Activated effector memory CD4-positive, alpha-beta T cell treated with Interleukin-2 at 50 U/mL for 16 hours (primary cell): ENCODE measurements at regions not wholly inside any gene's neighbourhood (a gene's known extent, or its start where the extent isn't known, plus 50 kb on each side); places are given as distances from the start of the nearest gene placed in this dataset.

Experiments used
- DNase-seq: peaks from one replicate; pipeline ENCODE4 v3.0.0-alpha.2; 2020

DNA sequence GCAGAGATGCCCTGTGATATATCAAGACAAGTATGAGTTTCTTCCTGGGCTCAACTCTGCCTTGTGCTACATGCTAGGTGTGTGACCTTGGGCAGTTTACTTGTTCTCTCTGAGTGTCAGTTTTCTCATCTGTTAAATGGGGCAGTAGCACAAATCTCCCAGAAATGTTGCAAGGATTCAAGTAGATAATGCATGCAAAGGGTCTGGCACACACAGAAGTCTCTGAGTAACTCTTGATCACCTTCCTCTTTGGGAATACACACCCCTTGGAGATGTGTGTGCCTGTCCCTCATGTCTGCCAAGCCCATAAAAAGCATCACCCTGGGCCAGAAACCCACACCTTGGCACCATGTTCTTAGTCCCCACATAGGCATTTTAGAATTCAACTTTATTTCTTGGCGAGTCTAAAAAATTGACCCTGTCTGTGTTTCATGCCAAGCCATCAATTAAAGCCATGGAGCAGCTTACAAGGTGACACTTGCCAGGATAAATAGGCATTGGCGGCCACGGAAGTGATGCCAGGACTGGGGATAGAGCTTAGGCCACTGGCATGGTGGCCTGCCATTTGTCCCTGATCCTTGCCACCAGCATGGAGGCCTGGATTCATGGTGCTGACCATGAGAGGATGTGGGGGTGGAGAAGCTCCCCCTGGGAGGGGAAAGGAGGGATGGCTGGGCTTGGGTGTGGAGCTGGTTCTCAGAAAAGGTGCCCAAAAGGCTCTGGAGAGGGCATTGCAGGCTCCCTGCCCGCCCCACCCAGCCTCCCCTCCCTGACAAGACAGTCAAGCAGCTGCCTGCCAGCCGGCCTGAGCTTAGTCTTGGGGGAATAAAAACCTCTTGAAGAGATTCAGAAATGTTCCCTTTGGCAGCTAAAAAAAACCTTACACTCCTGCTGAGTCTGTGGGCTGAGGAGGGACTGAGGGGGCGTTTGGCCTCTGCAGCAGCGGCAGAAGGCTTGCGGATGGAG, 118.0 kb upstream of the IPO9 start:
- DNase-seq = no peak

DNA sequence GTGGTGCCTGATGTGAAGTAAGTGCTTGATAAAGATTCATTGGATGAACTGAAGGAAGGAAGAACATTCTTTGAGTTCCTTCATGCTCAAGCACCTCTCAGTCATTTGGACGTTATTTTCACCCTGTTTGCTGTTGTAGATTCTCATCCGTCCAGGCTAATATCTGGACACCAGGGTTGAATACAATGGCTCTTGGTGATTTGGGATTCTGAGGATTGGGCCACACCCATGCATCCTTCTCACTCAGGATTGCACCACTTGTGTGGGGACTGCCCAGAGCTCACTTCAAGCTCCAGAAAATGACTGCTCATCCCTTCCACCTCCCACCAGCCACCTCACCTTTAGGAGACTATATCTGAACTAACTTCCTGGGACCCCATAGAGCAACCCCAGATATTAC, 117.1 kb upstream of the IPO9 start:
- no peak for DNase-seq

DNA sequence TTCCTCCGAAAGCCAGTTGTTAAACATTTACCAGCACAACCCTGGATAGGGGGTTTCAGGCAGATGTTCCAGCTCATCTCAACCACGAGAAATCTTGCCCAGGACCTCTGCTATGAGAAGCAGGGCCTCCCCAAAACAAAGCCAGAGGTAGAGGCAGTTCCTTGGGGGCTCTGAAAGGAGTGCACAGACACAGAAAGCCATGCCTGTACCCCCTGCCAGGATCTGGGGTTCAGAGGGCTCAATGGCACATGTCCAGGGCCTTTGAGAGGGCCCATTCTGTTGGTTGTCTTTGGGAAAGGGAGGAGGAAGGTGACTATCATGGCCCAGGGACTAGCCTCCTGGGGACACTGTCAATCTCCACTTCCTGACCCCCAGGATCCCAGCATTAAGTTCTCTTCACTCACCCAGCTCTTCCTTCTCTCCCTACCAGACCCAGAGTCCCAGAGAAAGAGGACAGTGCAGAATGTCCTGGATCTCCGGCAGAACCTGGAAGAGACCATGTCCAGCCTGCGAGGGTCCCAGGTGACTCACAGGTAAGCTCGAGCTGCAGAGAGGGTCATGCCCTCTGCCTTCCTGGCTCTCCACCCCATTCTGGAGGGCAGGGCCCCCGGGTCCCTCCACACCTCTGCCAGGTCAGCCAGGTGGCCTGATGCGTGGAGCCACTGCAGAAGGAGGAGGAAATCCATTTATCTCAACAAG, 116.4 kb upstream of the IPO9 start:
- no peak for DNase-seq

DNA sequence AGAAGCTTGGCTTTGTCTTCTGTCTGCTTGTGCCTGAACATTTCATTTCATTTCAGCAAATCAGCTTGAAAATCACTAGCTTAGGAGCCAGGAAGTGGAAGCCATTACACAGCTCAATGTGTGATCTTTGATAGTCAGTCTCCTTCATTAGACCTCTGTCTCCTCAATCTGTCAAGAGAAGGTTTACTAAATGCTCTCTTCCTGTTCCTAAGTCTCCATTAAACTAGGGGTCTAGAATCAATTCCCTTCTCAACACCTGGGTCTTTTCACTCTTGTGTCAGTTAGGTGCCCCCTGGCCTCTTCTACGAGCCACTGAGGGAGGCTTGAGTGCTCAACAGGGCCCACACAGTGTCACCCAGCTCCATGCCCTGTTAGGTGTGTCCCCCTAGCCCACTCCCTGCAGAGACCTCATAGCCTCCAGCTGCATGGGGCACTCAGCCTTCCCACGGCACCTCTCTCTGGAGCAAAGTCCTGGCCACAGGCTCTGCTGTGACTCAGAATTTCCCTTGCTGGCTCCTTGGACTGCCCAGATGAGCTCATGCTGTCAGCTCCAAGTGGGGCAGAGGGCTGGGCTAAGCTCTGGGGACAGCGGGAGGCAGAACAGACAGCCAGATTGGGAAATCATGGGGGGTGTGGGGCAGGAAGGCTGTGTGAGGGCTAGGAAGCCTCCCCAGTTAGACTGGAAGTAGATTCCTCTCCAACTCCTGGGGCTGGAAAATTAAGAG, 115.7 kb upstream of the IPO9 start:
- no peak for DNase-seq

DNA sequence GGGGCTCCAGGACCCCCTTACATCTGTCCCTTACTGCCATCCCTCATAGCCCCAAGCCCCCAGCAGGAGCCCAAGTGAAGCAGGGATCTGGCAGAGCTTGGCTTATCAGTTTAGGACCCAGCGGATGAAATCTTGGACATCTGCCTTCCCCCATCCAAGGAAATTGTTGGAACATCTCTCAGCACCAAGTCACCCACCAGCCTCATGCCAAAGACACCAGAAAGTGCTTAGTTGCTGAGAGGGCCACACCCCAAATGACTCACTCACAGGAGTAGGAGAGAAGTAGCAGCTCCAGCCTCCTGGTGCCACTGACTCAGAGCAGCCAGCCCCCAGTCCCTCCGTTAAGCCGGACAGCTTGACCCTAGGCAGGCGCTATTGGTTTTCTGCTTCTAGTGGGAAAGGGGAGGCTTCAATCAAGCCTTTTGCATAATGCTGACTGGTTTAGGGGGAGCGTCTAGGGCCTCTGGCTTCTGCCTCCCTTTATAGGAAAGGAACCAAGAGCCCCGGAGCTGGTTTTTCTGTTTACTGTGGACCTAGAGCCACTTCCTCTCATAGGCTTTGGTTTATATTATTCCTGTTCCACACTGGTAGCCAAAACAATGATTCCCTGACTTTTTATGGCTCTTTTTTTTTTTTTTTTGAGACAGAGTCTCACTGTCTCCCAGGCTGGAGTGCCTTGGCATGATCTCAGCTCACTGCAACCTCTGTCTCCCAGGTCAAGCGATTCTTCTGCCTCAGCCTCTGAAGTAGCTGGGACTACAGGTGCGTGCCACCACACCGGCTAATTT, 114.2 kb upstream of the IPO9 start:
- no peak for DNase-seq

DNA sequence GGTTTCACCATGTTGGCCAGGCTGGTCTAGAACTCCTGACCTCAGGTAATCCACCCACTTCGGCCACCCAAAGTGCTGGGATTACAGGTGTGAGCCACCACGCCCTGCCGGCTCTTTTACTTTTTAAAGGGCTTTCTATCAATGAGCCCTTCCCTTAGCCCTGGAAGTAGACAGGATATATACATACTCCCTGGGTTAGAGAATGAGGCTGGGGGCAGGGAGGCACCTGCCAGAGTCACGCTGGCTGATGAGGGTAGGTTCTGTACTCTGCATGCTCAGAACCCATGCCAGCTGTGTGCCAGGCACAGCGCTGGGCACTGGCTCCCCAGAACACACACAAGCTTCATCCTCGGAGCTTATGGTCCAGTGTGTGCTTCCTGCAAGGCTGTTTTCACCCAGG, 113.6 kb upstream of the IPO9 start:
- no peak for DNase-seq

DNA sequence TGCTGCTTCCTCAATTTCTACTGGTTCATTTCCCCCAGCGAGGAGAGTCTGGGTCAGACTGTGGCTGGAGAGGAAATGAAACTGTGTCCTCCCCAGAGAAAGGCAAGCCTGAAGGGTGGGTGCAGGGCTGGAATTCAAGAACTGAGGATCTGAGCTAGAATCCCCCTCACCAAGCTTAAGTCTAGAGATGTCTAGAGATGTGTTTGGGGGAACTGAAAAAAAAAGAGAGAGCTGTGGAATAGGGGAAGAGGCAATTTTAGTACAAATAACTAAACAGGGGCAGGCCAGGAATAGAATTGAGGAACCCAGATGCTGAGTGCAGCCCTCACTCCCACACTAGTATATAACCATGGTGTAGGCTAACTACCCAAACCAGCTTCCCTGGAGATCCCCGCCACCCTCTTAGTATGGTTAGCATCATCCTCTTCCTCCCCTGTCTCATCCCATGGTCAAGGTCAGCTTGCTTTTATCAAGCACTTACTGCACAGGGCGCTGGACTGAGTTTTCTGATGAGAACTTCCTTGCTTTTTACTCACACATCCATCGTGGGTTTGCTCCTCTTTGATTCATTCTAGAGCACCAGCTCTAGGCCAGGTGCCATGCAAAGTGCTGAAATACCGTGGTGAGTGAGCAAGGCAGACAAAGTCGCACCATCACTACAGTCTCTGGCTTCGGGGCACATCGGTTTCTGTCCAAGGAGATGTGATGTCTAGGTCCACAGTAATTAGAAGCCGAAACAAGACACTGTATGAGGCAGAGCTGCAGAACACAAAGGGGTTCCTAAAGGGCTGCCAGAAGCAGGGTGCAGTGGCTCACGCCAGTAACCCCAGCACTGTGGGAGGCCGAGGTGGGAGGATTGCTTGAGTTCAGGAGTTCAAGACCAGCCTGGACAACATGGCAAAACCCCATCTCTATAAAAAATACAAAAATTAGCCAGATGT, 112.9 kb upstream of the IPO9 start:
- no peak for DNase-seq

DNA sequence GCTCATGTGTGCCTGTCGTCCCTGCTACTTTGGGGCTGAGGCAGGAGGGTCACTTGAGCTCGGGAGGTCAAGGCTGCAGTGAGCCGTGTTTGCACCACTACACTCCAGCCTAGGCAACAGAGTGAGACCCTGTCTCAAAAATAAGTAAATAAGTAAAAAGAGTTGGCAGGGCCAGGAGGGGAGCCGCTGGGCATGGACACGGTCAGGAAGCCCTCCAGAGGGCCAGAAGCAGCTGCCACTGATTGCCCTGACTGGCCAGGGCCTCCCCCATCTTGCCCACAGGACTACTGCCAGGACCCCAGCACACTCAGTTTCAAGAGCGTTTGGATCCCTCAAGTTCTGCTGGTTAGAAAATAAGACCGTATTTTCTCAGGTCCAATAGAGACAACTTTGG, 112.2 kb upstream of the IPO9 start:
- no peak for DNase-seq

DNA sequence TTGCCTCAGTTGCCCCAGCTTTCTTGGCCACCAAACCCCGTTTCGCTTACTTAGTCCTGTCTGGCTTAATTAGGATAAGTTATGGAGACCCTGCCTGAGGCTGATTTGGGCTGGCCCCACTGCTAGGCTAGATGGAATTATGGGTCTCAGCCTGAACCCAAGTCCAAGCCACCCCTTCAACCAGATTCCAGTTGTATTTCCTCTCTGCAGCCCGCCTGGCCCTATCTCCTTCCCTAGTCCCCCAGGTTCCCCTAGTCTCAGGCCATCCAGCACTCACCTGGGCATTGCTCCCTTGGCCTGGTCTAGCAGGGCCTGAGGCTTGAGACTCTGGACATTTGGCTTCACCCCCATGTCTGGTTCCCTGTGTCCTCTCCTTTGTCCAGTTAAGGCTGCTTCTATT, 111.7 kb upstream of the IPO9 start:
- DNase-seq = no peak

DNA sequence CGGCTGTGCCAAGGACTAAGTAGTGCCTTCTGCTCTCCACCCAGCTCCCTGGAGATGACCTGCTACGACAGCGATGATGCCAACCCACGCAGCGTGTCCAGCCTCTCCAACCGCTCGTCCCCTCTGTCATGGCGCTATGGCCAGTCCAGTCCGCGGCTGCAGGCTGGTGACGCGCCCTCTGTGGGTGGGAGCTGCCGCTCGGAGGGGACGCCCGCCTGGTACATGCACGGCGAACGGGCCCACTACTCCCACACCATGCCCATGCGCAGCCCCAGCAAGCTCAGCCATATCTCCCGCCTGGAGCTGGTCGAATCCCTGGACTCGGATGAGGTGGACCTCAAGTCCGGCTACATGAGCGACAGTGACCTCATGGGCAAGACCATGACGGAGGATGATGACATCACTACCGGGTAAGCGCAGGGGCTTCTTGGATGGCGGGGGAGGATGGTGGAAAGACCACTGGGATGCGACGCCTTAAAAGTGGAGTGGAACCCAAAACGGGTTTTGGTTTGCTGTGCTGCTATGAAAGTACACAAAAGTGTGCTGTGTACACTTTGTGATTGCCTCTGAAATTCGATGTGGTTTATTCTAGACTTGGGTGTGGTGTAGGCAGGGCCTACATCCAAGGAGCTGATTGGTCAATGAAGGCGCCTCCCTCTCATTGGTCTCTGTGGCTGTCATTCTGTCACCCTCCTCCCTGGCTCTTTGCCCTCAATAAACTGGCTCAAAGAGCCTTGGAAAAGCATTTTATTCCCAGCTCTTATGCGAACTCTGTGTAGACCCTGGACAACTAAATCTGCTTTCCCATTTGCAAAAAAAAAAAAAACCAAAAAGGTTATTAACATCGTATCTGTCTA, 110.4 kb upstream of the IPO9 start:
- no peak for DNase-seq

DNA sequence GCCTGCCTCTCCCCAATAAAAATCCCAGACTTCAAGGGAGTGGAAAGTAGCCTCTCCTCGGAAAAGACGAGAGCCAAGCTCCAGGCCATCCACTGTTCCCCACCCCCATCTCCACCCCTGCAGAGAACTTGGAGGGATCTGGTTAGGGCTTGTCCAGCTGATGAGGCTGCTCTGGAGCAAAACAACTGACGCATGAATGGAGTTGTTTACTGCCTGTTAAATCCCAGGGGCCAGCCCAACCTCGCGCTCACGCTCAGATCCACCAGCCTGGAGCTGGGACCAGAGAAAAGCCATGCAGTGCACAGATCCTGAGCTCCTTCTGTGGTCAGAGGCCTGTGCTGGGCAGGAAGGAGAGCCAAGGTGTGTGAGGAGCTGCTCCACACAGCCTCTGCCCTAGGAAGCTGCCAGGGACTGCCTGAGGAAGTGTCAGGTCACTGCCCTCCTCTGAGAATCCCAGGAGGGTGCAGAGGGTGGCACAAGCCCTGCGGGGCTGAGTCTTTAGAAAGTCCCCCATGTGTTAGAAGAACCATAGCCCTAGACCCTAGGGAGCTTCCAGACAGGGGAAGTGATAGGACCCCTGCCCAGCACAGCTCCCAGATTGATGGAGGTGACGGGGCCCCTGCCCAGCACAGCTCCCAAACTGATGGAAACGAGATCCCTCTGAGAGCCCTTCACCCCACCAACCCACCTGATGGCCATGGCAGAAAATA, 109.0 kb upstream of the IPO9 start:
- DNase-seq = no peak

DNA sequence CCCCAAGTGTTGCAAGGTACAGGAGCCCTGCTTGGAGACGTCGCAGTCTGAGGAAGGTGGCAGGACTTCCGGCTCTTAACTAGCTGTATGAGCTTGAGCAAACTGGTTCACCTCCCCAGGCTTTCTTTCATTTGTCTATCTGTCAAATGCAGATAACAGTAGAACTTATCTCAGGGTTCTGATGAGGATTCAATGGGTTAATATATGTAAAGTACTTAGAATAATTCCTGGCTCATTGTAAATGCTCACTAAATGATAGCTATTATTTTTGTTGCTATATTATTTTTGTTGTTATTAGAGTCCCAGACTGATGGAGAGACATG, 108.5 kb upstream of the IPO9 start:
- no peak for DNase-seq

DNA sequence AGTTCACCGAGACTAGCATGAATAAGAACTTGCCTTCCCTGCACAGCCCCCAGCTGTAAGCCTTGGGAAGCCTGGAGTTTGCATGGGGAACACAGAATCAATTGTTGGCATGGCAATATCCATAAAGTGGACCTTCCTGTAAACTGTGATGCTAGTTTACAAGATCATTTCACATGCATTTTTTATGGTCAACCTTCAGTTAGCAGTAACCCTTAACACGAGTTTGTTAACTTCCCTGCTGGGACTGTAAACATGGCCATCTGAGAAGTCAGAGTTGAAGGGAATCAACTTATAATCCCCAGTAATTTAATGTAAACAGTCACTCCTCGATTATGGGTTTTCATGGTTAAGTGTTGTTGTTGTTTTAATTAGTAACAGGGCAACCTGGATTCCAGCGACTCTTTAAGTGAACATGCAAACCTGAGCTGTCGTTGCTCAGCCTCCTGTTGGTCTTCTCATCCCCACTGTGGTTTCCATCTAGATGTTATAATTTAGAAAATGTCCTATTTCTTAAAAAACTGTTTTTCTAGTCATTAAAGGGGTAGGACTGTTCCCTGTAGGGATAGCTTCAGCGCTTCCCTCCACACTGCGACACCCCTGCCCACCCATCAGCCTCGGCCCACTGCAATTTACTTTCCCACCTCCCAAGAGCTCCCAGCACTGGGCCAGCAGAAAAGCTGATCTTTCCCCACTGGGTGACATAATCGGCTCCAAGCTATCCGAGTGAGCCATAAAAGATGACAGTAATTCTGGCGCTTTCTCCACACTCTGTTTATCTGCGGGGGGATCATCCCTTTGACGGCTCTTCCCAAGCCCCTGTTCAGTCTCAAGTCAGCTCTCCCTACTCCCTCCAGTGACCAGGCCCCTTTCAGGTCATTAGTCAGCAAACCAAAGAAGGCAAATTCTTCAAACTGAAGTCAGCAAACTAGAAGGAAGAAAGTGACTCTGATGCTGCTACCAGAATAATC, 107.6 kb upstream of the IPO9 start:
- no peak for DNase-seq

DNA sequence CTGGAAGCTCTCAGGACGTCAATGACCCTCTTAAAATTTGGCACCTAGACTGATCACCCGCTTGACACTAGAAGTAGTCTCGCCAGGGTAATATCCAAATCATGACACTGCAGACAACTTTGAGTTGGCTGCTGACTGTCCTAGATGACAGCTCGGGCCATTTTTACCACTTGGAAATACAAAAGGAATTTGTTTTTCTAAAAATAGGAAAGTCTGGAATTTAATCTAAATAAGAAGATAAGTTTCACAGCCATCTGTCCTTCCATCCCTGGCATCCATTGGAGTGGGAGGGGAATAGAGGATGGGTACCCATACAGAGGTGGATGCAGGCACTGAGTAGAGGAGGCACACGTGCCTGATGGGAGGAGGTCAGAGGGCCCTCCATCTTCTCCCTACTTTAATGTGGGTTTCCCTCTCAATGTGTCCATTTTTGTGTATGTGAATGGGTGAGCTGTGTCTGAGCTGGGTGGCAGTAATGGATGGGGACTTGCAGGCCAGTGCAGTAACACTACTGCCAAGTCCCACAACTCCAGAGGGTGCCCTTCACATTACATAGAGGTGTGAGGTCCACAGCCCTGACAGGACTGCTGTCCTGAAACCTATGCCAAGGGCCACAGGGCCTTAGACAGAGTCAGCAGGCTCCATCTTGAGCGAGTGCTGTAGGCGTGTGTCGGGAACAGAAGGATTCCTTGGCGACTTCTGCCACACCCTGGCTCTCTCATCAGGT, 104.8 kb upstream of the IPO9 start:
- no peak for DNase-seq

DNA sequence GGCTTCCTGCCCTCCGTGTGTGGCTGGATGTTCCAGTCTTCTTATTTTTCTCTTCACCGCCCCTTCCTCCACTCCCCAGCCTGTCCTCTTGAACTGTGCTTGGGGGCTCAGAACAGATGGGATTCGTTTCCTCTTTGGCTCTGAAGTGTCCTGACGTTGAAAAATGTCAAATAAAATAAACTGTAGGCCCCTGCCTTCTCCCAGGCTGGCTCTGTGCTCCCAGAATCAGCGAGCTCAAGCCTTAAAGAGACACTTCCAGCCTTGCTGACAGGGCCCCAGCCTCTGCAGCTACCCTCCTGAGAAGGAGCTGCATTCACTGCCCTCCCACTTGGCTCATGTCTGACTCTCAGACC, 104.2 kb upstream of the IPO9 start:
- DNase-seq = no peak

DNA sequence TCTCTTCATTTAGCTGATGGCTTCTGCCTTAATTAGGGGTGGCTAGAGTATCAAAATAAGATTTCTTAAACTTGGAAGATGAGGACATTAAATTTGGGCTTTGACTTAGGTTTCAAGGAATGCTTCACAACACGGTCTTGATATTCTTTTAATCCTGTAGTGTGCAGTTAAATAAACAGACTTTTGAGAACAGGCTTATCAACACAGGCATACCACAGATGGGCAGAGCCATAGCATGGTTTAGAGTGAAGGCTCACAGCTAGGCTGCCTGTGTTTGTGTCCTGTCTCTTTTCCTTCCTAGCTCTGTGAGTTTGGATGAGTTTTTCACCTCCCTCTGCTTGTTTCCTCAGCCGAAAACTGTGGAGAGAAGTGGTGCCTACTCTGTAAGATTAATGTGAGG, 102.3 kb upstream of the IPO9 start:
- DNase-seq = no peak

DNA sequence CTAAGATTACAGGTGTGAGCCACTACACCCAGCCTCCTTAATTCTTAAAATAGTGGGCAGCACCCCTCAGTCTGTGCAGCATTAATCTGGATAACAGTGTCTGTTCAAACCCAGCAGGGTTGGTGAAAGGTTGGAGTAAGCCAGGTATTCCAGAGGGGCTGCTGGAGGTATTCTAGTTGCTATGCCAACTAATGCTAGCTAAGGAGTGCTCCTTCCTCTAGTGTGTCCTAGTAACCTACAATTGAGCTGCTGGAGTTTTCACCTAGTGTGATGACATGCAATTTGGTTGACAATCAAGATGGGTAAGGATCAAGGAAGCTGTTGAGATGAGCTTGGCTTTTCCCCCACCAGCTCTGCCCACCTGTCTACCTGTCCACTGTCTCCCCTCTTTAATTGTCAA, 100.2 kb upstream of the IPO9 start:
- DNase-seq = no peak

DNA sequence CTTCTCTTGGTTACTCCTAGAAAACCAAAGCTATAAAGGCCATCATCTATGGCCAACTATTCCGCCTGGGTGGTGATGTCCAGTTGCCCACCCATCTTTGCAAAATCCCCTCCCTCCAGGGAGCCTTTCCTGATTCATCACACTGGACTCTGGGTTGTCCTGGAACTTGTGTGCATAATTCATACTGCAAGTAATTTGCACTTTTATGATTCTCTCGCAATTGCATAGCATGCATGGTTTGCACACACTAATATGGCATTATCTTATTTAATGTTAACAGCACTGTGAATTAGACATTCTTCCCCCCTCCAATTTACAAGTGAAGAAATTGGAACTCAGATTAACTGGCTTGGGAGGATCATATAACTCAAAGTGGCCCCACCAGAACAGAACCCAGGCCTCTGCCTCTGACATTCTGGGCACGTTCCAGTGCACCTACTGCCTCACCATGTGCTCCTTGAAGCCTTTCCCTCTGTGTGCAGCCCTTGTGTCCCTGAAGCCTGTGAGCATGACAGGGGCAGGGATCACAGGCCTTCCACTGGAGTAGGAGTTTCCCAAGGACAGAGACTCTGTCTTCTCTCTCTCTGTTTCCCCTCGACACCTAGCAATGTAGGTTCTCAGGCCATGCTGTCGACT, 98.9 kb upstream of the IPO9 start:
- DNase-seq = no peak
